RWPE2 (cell line): ENCODE measurements at regions not wholly inside any gene's neighbourhood (a gene's known extent, or its start where the extent isn't known, plus 50 kb on each side); places are given as distances from the start of the nearest gene placed in this dataset.
A peak's percentile ranks its signal among the peaks of the same experiment; 100 is the strongest.

ENCODE experiments used
- ATAC-seq: fragments of 200-7000 bp; cut with Tn5 transposase; 3 replicates; pipeline ENCODE4 v1.9.1; 2021; ENCODE audit warnings: low read depth
- DNase-seq: peaks from one replicate; pipeline ENCODE4 v3.0.0-alpha.2; 2020; ENCODE audit warnings: low spot score
- H3K27ac ChIP-seq: fragments of 450-650 bp; 2 replicates; pipeline ENCODE4 v1.5.1; 2017; ENCODE audit warnings: mild to moderate bottlenecking; ENCODE audit not compliant: poor library complexity, severe bottlenecking
- H3K27me3 ChIP-seq: fragments of 250-450 bp; sonication (Bioruptor Pico); 2 replicates; pipeline ENCODE4 v1.5.1; 2021; ENCODE audit warnings: mild to moderate bottlenecking, moderate library complexity; ENCODE audit not compliant: insufficient read depth, poor library complexity, severe bottlenecking
- H3K36me3 ChIP-seq: fragments of 250-450 bp; sonication (Bioruptor Pico); 2 replicates; pipeline ENCODE4 v1.5.1; 2020; ENCODE audit warnings: low read depth, mild to moderate bottlenecking, moderate library complexity
- H3K4me1 ChIP-seq: fragments of 250-450 bp; sonication (Bioruptor Pico); 2 replicates; pipeline ENCODE4 v1.5.1; 2021; ENCODE audit warnings: mild to moderate bottlenecking, moderate library complexity; ENCODE audit not compliant: insufficient read depth, poor library complexity, severe bottlenecking
- H3K4me3 ChIP-seq: fragments of 250-450 bp; sonication (Bioruptor Pico); 2 replicates; pipeline ENCODE4 v1.5.1; 2021; ENCODE audit warnings: mild to moderate bottlenecking, moderate library complexity; ENCODE audit not compliant: severe bottlenecking
- H3K9me3 ChIP-seq: fragments of 250-450 bp; sonication (Bioruptor Pico); 2 replicates; pipeline ENCODE4 v1.5.1; 2021; ENCODE audit warnings: mild to moderate bottlenecking, moderate library complexity; ENCODE audit not compliant: severe bottlenecking
- CTCF ChIP-seq: fragments of 450-650 bp; IDR thresholded peaks from one replicate; pipeline ENCODE4 v1.5.1; 2017; ENCODE audit warnings: mild to moderate bottlenecking, moderate library complexity; ENCODE audit not compliant: poor library complexity, severe bottlenecking

- Histone ChIP-seq H3K27ac (no peak overlapping the region), H3K4me1 (no peaks in the 10 kb centered on the region), H3K27me3 (no peaks in the 10 kb centered on the region), H3K36me3 (no peaks in the 10 kb centered on the region), H3K4me3 (no peak overlapping the region), H3K9me3 (no peaks in the 10 kb centered on the region)
- no peak for DNase-seq
- TF ChIP-seq CTCF = no peak
- ATAC-seq = no peak
Measured at GRCh38 chr6:102623201-102623600, 1229.7 kb downstream of the GRIK2 start.

GRCh38 chr6:102619585-102619984, 1226.1 kb downstream of the GRIK2 start:
- no peaks in the 10 kb centered on the region for H3K4me1 ChIP-seq
- H3K27me3 ChIP-seq = no peaks in the 10 kb centered on the region
- no peaks in the 10 kb centered on the region for H3K9me3 ChIP-seq
- H3K27ac ChIP-seq = no peak overlapping the region
- TF ChIP-seq CTCF = peak; percentile 66
- ATAC-seq = no peak
- no peak overlapping the region for H3K4me3 ChIP-seq
- H3K36me3 ChIP-seq = no peaks in the 10 kb centered on the region
- no peak for DNase-seq

DNA sequence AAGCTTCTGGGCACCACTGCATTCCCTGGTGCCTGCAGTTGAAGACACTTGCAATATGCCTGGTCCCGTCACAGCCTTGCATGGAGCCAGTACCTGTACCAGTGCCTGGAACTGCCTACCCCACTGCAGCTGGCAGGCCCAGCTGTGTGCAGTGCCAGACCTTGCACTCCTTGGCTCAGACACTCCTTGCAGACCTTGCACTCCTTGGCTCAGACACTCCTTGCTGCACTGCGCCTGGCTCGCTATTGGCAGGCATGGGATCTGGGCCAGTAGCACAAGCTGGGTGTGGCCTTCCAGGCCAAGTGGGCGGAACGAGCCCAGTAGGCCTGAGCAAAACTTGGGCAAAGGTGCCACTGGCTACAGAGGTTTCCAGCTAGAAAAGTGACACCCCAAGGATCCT, 1189.1 kb downstream of the GRIK2 start:
- TF ChIP-seq CTCF = no peak
- Histone ChIP-seq H3K27ac (no peak overlapping the region), H3K4me1 (no peaks in the 10 kb centered on the region), H3K36me3 (no peaks in the 10 kb centered on the region), H3K27me3 (no peaks in the 10 kb centered on the region), H3K9me3 (no peaks in the 10 kb centered on the region), H3K4me3 (no peak overlapping the region)
- DNase-seq (no peak), ATAC-seq (no peak)

GRCh38 chr6:102581378-102582124, 1188.0 kb downstream of the GRIK2 start:
- no peaks in the 10 kb centered on the region for H3K36me3 ChIP-seq
- no peak for TF ChIP-seq CTCF
- H3K4me3 ChIP-seq = no peak overlapping the region

DNA sequence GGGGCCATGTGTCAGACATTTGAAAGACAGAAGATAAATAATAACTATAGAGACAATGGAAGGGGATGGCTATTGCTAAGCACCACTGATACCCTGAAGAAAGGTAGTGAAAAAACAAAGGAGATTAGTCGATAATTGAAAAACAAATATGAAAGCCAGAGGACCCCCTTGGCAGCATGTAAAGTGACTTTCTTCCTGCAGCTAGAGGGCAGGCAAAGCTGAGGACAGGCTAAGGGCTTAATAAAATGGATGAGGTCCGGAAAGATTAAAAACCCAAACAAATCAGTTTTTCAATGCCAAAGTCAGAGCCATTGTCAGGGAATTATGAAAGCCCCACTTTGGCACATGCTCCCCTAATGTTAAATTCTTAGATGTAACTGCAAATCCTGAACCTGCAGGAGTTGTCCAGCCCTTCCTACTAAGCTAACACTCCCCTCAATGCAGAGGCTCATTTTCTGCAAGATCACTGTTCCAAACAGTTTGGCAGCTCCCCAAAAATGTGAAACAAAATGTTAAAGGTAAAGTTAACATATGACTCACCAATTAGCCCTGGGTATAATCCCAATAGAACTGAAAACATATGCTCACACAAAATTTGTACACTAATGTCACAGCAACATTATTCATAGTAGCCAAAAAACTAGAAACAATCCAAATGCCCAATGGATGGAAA, 1177.9 kb downstream of the GRIK2 start:
- no peaks in the 10 kb centered on the region for H3K36me3 ChIP-seq
- H3K27me3 ChIP-seq = no peaks in the 10 kb centered on the region
- no peak for TF ChIP-seq CTCF
- DNase-seq = no peak
- H3K4me1 ChIP-seq = no peaks in the 10 kb centered on the region
- no peak overlapping the region for H3K4me3 ChIP-seq
- H3K27ac ChIP-seq = no peak overlapping the region
- ATAC-seq = no peak
- H3K9me3 ChIP-seq = no peaks in the 10 kb centered on the region

More at GRCh38 chr6:102581378-102582124, 1188.0 kb downstream of the GRIK2 start:
- Histone ChIP-seq H3K27ac (no peak overlapping the region), H3K9me3 (no peaks in the 10 kb centered on the region), H3K27me3 (no peaks in the 10 kb centered on the region), H3K4me1 (no peaks in the 10 kb centered on the region)
- ATAC-seq (no peak), DNase-seq (no peak)
